ENCODE measurements at regions not wholly inside any gene's neighbourhood (a gene's known extent, or its start where the extent isn't known, plus 50 kb on each side); places are given as distances from the start of the nearest gene placed in this dataset.
"Not testable (repeated sequence)": the region's sequence is repeated elsewhere in the genome, so short reads cannot be mapped to it uniquely, and the experiment has no call there.

DNA sequence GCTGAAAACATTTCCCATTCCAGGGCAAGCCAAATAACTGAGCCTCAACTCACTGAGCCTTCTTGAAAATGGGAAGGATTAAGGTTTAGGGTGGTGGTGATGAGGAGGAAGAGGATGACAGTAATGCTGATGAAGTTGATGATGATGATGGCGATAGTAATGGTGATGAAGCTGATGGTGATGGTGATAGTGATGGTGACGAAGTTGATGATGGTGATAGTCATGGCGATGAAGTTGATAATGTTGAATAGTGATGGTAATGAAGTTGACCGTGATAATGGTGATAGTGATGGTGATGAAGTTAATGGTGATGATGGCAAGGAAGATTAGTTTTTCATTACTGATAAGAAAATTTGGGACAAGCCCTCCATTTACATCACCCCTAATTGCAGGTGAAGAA, 285.8 kb upstream of the DYNLRB2 start:
- DNase-seq (ENCODE audit: low spot score): no peak

DNA sequence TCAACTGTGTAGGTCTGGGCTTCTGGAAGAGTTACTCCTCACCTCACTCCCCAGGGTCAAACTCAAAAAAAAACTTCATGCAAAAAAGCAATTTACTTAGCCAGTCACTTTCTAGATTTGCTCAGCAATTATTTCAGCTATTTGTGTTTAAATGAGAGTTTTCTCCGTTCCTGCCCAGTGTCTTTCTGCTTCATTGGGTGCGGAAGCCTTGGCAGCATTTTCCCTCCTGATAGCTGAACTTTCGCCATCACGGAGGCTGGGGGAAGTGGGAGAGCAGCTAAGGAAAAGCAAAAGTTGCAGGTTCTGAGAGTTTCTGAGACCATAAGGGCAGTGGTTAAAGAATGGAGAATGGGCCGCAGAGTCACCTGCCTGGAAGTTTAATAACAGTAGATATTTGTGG, 287.1 kb upstream of the DYNLRB2 start:
- no peak for DNase-seq (ENCODE audit: low spot score)

DNA sequence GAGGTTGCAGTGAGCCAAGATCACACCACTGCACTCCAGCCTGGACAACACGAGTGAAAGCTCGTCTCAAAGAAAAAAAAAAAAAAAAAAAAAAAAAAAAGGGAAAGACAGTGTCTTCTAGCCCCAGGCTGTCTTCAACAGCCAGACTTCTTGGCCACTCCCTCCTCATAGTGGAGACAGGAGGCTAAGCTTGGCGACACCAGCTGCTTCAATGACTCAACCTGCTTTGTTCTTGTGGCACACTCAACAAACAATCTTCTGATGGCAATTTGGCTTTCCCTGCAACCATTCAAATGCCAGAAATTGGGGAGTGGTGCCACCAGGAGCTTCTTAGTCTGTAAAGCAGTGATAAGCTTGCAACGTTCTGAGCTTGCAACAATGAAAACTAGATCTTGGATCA, 290.4 kb upstream of the DYNLRB2 start:
- DNase-seq (ENCODE audit: low spot score): no peak

DNA sequence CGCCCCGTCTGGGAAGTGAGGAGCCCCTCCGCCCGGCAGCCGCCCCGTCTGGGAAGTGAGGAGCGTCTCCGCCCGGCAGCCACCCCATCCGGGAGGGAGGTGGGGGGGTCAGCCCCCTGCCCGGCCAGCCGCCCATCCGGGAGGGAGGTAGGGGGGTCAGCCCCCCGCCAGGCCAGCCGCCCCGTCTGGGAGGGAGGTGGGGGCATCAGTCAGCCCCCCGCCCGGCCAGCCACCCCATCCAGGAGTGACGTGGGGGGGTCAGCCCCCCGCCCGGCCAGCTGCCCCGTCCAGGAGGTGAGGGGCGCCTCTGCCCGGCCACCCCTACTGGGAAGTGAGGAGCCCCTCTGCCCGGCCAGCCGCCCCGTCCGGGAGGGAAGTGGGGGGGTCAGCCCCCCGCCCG, 297.5 kb upstream of the DYNLRB2 start:
- not testable (repeated sequence) for DNase-seq (ENCODE audit: low spot score)

DNA sequence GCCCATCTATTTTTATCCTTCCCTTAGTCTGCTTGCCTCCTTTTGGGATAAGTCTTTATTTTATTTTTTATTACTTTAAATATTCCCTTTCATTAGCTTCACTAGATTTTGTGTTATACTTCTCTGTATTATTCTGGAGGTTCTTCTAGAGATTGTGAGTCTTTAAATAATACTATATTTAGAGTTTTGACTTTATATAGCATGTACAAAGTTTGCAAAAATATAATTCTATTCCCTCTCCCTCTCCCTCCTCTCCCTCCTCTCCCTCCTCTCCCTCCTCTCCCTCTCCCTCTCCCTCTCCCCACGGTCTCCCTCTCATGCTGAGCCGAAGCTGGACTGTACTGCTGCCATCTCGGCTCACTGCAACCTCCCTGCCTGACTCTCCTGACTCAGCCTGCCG, 298.5 kb upstream of the DYNLRB2 start:
- DNase-seq (ENCODE audit: low spot score): not testable (repeated sequence)

DNA sequence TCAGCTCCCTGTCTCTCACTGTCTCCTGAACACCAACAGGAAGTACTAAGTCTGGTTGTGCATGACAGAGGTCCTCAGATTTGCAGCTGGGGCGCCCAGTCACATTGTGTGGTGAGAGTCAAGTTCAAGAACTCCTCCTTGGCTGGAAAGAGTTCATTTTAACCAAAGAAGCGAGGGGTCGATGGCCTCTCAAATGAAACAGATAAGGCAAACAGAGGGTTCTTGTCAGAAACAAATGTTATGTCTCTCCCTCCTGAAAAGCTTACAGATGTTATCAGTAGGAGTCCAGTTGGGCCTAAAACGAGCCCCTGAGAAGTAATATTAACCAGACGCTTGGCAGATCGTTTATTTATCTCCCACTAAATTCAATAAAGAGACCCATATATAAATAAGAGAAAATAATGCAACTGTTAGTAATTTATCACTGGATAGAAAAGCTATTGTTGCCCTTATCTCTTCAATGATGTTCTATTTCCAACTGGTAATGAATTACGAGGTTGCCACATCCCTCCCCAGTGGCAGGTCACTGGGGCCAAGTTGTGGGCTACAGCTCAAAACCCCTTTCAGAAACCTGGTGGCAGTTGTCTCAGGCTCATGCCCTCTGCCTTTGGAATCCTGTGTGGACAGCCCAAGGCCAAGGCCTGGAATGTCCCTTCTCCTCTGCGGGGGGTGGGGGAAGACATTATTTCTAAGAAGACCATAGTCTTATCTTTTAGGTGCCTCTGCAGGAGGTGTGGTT, 307.5 kb upstream of the DYNLRB2 start:
- no peak for DNase-seq (ENCODE audit: low spot score)

DNA sequence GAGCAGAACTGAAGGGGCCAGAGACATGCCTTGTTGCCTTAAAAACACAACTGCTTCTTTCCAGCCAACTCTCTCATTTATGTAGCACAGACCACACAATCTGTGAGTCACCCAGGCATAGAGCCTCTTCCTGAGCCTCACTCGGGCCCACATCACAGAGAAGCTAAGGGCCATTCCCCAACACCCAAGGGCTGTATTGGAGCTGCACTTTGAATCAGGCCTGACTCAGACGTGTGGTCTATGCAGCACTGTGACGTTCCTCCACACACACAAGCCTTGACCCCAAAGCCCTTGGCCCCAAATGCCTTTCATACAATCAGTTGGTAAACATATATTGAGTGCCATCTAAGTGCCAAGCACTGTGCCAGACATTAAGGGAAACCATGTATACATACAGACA, 308.9 kb upstream of the DYNLRB2 start:
- DNase-seq (ENCODE audit: low spot score): no peak

DNA sequence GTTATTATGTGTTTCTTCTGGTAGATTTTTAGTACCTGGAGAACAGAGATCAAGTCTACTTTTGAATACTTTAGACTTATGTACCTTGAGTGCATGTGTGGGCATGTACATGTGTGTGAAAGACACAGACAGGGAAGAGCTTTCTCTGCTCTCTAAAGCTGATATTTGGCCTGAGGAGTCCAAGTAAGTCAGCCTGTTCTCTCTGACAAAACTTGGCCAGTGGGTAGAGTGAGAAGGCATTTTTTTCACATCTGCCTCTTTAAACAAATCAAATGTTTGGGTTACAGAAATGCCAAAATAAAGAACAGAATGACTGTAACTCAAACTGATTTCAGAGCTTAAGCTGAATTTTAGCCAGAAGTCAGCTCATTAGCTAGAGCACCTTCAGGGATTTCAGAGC, 309.7 kb upstream of the DYNLRB2 start:
- no peak for DNase-seq (ENCODE audit: low spot score)

DNA sequence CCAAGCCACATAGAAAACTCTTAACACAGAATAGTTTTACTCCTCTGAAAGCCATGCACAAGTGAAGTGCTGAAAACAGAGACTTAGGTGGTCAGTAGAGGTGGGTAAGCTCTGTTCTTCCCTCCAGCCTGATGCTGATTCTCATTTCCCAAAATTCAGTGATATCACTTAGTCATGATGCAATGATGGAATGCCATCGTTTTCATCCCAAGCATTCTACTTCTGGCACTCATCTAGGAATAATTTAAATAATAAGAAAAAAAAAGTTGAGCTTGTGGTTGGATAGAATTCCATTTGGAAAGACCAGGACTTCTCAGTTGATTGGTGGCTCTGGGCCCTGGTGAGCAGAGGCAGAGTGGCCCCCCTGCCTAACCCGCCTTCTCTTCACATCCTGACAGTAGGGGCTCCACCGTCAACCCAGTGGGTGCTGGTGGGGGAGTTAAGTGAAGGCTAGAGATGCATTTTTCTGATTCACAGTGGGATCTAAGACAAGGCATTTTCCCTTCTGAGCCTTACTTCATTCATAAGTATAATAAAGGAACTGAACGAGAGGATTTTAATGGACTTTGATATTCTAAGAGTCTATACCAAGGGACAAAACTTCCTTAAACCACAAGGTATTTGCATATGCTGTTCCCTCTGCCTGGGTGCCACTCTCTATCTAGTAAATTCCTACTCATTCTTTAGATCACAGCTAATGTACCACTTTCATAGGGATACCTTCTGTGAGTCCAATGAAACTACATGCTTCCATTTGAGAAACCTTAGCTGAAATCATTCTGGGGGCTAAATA, 310.3 kb upstream of the DYNLRB2 start:
- no peak for DNase-seq (ENCODE audit: low spot score)

DNA sequence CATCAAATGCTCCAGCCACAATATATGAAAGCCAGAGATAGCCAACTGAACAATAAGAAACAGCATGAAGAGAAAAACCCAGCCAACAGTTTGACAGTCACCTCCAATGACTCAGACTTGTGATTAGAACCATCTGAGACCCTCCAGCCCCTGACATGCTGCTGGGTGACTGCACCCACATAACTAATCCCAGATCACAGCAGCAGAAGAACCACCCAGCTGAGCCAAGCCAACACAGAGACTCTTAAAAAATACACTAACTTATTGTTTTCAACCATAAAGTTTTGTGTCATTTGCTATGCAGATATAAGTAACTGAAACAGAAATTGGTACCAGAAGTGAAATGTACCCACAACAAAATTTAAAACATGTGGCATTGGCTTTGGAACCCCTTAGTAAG, 314.3 kb upstream of the DYNLRB2 start:
- no peak for DNase-seq (ENCODE audit: low spot score)

DNA sequence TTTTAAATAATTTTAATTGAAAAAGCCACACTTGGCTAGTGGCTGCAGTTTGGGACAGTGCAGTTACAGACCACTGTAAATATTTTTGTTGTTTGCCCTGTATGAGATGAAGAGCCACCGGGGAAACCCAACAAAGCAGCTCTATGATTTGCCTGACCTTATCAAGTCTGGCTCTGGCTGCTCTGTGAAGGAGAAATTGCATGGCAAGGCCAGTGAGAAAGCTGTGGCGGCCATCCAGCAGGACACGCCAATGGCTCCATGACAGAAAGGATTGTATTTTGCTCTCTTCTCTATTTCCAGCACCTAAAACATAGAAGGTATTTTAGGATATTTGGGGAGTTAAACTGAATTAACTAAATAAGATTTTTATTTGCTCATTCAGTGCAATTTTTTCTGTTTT, 330.0 kb upstream of the DYNLRB2 start:
- DNase-seq (ENCODE audit: low spot score): no peak

DNA sequence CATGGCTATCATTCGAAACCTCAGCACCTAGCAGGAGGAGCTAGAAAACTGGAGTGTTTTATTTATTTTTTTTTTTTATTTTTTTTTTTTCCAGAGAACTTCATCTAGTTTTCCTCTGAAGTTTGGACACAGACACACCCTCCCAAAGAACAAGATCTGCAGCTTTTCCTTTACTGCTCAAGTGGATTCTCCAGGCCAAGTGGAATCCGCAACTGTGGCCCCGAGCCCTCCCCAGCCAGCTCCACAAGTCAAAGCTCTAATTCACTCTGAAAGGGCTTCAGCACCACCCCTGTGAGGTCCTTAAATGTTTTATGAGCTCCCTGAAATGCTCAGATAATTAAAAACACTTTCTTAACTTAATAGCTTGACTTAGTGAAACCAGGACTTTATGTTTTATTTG, 332.1 kb upstream of the DYNLRB2 start:
- DNase-seq (ENCODE audit: low spot score): no peak

DNA sequence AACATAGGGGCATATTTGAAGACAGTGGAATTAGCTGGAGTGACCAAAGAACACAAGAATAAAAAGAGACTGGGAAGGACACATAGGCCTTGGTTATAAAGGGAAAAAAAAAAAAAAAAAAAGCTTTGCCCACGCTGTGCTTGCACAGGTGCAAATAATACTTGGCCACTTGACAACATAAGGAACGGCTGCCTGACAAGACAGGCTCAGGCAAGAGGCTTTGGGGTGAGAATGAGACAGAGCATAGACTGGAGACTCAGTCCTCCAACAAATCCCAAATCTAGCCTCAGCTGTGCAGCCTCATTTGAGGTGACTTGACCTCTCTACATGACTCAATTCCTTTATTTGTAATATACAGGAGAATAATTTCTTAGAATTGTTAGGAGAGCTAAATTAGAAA, 332.8 kb upstream of the DYNLRB2 start:
- DNase-seq (ENCODE audit: low spot score): no peak

DNA sequence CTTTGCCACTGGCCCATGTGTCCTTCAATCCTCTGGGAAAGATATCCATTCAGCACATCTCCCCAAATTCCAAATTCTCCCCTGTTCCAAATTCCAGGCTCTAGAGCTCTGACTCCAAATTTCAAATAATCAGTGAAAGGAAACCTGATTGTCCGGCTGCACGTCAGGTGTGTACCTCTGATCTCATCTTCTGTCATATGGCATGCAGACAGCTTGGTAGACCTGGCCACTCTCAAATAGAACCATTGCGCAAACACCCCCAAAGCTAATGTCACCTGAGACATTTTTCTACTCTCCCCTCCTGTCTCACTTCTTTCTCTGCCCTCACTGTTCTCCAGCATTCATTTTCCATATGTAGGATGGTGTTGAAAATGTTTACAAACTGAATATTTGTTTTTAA, 337.0 kb upstream of the DYNLRB2 start:
- DNase-seq (ENCODE audit: low spot score): no peak

DNA sequence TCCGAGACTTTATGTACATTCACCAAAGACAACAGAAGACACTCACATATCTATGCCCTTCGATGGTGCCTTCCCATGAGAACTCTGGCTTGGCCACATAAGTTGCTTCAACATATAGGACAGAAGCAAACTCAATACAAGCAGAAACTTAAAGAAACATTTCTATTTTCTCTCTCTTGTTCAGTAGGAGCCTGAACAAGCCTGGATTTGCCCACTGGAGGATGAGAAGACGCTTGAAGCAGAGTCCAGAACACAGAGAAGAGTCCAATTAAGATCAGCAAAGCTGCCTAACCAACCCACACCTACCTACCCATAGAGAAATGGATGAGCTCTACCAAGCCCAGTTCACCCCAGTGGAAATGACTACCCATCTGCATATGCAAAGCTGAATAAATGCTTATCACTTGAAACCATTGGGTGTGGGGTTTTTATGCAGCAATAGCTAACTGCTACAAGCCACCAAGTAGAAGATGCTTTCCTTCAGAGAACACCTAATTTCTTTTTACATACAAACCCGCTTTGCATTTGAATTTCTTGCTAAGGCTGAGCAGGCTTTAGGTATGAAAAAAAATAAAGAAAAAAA, 337.9 kb upstream of the DYNLRB2 start:
- DNase-seq (ENCODE audit: low spot score): no peak

DNA sequence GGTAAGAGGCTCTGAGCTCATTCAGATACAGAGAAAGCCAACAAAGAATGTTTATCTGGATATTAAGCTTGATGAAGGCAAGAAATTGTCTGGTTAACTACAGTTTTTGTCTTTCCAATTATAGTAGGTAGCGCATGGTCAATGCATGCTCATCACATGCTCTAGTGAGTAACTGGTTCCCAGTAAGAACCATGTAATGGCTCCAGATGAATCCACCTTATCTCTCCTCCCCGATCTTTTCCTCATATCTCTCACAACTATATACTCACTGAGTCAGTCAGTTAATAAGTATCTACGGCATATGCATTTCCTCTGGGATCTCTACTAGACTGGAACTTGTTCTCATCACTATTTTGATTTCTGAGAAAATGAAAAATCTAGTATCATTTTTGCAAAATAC, 340.7 kb upstream of the DYNLRB2 start:
- DNase-seq (ENCODE audit: low spot score): no peak

DNA sequence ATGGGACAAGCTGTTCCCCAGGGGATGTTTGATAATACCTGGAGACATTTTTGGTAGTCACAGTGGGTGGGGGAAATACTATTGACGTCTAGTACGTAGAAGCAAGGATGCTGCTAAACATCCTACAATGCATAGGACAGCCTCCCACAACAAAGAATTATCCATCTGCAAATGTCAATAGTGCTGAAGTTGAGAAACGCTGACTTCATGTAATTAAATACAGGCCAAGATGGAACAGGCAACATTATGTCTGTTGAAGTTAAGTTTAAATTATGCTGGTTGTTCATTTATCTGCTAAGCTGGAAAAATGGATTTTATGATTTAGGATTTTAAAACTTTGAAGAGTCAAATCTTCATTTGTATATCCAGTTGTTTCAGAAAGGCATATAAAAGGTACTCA, 341.2 kb upstream of the DYNLRB2 start:
- DNase-seq (ENCODE audit: low spot score): no peak

DNA sequence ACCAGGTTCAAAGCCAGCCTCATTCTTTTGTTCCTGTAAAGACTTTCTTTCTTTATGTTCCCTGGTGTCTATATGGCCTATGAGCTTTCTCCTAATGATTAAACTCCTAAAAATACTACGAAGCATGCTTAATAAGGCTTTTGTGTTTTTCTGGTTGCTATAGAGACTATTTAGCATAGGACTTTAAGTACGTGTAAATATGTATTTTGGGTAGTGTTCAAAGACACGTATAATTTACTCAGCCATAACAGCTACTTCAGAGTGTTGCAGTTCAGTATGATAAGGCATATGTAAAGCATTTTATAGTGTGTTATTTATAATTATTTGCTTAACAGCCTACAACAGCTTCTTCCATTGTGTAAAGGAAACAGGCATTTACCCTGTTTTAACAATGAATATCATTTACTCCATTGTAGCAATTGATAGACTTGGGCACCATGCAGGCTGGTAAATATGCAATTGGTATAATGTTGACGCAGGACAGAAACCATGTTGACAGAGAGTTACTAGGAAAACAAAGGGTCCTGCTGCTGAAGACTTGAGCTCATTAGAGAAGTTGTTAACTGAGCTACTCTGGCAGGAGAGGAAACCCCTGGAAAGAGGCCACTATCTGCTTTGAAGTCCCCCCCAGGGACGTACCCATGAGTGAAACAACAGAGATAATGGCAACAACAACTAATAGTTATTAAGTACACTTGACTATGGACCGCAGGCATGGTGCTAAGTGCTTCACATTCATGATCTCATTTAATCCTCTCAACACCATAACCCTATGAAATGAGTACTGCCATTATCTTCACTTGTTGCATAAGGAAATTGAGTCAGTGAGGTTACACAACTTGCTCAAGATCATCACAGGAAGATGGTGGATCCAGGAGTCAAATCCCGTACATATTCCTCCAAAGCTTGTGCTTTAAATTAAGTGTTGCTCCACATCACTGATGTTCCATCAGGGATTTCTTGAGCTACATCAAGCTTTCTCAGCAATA, 342.2 kb upstream of the DYNLRB2 start:
- DNase-seq (ENCODE audit: low spot score): no peak

DNA sequence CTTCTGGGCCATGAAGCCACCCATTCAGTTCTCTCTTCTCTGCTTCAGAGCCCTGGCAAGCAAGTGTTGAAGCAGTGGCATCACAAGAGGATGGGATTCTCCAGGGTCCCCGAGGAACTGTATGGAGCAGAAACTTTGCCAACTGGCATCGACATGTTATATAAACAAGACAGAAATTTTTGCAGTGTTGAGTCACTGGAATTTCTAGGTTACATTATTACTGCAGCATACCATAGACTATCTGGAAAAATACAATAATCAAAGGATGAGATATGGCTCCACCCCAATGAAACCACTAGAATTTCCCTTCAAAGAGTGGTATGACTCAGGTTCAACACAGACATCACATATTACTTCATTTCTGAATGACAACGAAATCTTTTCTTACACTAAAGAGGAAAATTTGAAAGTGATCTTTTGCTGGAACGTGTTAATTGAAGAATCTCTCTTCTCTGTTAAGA, 343.0 kb upstream of the DYNLRB2 start:
- no peak for DNase-seq (ENCODE audit: low spot score)

DNA sequence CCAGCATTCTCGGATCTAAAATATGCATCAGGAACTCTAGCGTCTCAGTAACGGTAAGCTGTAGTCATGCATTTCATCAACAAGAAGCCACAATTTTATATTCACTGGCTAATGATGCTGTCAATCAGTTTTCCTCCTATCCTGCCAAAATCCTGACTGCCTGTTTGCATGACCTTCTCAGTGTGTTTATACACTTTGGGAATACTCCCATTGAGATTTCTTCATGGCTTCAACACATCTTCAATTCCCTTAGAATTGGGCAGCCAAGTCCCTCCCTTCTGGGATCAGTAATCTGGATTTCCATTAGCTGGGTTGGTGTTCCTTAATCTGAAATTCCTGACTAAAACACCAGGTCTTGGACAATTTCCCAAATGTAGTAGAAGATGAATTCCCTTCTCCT, 348.9 kb upstream of the DYNLRB2 start:
- DNase-seq (ENCODE audit: low spot score): no peak

DNA sequence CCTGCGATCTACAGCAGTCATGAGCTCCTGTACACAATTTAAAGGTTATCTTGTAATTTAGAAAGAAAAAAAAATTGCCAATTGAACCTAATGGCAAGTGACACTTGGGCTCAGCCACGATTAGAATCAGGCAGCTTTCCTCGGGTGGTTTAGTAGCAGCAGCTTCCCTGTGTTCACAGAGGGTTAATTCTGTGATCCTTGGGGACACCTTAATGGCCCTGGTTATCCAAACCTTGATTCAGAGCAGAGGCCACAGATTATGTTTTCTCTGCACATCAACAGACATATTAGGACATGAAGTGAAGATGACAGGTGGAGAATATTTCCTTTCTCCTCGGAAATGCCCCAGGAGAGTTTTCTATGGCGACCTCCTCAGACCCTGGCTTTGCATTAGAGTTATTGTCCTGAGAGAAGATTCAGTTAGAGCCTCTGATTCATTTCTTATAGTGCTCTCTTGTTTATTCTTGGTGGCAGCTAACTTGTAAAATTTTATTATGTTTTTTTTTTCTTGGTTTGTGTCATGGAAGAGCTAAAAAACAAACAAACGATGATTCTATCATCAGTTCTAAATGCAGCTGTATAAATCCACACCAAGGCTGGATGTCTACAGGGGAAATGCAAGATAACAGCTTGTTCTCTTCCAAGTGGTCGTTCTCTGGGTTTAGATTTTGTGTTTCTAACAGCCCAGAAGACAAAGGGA, 351.2 kb upstream of the DYNLRB2 start:
- DNase-seq (ENCODE audit: low spot score): no peak

Measured in kidney capillary endothelial cell (primary cell).